PC-9 (cell line): ENCODE measurements at regions not wholly inside any gene's neighbourhood (a gene's known extent, or its start where the extent isn't known, plus 50 kb on each side); places are given as distances from the start of the nearest gene placed in this dataset.

Source experiments
- CTCF ChIP-seq: fragments of 200-600 bp; sonication (generic); conservative IDR thresholded peaks from 2 replicates; pipeline ENCODE4 v1.6.1; 2017; ENCODE audit warnings: mixed run types, antibody characterized with exemption, mild to moderate bottlenecking, moderate library complexity
- EZH2 ChIP-seq: fragments of 200-600 bp; sonication (generic); IDR thresholded peaks from 2 replicates; pipeline ENCODE4 v1.8.0; 2017; ENCODE audit warnings: antibody characterized with exemption, low read depth

GRCh38 chr3:161556533-161556932 is 59.9 kb downstream of the OTOL1 start:
- no peak for TF ChIP-seq EZH2
- no peak for TF ChIP-seq CTCF
